Neural progenitor cell (in vitro differentiated cells): ENCODE measurements at regions not wholly inside any gene's neighbourhood (a gene's known extent, or its start where the extent isn't known, plus 50 kb on each side); places are given as distances from the start of the nearest gene placed in this dataset.

Experiments
- EZH2 ChIP-seq: fragments of 200-600 bp; sonication (generic); IDR thresholded peaks from 2 replicates; pipeline ENCODE4 v1.6.1; 2017; ENCODE audit warnings: antibody characterized with exemption, mild to moderate bottlenecking, moderate library complexity
- EZH2phosphoT487 ChIP-seq: fragments of 200-600 bp; sonication (generic); IDR thresholded peaks from 2 replicates; pipeline ENCODE4 v1.6.1; 2017; ENCODE audit warnings: antibody characterized with exemption
- TF ChIP-seq, protein P1 (sequence below): fragments of 200-600 bp; sonication (generic); IDR thresholded peaks from 2 replicates; pipeline ENCODE4 v1.5.1; 2017; ENCODE audit warnings: antibody characterized with exemption, mild to moderate bottlenecking

DNA sequence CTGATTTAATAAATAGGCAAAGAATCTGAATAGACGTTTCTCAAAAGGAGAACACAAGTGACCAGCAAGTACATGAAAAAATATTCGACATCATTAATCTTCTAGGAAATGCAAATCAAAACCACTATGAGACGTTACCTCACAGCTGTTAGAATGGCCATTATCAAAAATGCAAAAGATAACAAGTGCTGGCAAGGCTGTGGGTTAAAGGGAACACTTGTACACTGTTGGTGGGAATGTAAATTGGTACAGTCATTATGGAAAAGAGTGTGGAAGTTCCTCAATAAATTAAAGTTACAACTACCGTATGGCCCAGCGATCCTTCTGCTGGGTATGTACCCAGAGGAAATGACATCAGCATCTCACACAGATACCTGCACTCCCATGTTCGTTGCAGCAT is 253.9 kb upstream of the BMP2 start:
- TF ChIP-seq, protein P1, sequence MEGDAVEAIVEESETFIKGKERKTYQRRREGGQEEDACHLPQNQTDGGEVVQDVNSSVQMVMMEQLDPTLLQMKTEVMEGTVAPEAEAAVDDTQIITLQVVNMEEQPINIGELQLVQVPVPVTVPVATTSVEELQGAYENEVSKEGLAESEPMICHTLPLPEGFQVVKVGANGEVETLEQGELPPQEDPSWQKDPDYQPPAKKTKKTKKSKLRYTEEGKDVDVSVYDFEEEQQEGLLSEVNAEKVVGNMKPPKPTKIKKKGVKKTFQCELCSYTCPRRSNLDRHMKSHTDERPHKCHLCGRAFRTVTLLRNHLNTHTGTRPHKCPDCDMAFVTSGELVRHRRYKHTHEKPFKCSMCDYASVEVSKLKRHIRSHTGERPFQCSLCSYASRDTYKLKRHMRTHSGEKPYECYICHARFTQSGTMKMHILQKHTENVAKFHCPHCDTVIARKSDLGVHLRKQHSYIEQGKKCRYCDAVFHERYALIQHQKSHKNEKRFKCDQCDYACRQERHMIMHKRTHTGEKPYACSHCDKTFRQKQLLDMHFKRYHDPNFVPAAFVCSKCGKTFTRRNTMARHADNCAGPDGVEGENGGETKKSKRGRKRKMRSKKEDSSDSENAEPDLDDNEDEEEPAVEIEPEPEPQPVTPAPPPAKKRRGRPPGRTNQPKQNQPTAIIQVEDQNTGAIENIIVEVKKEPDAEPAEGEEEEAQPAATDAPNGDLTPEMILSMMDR, result no peak
- TF ChIP-seq EZH2phosphoT487 (no peak), EZH2 (no peak)
